Stimulated activated CD8-positive, alpha-beta memory T cell treated with anti-CD3 and anti-CD28 coated beads, Interleukin-4, amount 100 ng/mL, for 24 hours (primary cell): ENCODE measurements at regions not wholly inside any gene's neighbourhood (a gene's known extent, or its start where the extent isn't known, plus 50 kb on each side); places are given as distances from the start of the nearest gene placed in this dataset.
"Not testable (repeated sequence)": the region's sequence is repeated elsewhere in the genome, so short reads cannot be mapped to it uniquely, and the experiment has no call there.

Experiments used
- DNase-seq: peaks from one replicate; pipeline ENCODE4 v3.0.0-alpha.2; 2020; ENCODE audit warnings: low read depth

- DNase-seq: no peak
Measured at GRCh38 chr14:57150449-57150848, 118.3 kb downstream of the EXOC5 start.

DNA sequence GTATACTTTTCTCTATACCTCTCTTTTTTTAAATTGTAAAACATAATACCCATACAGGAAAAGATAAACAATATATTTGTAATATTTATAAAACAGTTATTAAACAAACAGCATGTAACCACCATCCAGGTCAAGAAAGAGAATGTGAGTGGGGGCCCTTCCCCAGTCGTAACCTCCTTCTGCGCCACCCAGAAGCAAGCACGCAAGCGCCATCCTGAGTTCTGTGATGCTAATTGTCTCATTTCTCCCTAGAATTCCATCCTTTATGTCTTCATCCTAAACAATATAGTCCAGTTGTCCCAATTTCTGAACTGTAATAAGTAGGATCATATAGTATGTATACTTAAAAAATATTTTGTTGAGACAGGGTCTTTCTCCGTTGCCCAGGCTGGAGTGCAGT is 129.5 kb downstream of the EXOC5 start:
- DNase-seq: no peak

DNA sequence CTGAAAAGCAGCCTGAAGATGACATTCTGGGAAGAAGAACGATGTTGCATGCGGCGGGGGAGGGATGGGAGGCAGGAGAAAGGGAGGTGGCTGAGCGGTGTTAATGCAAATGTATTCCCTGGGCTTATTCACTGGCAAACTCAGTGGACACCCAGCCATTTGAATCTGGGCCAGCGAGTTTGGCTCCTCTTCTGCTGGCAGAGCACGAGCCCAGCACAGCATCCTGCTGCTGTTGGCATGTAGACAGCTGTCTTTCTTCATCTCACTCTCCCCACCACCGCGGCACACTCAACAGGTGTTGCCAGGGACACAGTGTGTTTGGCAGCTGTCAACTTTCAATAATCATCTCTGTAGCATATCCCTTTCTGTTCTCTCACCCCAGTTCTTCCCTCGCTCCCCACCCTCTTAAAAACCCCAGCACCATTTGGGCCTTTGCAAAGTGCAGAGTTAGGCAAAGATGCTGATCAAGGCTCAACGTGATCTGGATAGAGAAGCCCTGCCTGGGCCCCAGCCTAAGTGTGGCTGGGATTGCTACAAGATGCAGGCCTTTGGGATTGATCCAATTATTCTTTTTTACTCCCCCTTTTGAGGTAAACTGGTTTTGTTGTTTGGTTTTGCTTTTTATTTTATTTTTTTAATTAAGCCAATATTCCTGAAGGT is 131.9 kb downstream of the EXOC5 start:
- no peak for DNase-seq

DNA sequence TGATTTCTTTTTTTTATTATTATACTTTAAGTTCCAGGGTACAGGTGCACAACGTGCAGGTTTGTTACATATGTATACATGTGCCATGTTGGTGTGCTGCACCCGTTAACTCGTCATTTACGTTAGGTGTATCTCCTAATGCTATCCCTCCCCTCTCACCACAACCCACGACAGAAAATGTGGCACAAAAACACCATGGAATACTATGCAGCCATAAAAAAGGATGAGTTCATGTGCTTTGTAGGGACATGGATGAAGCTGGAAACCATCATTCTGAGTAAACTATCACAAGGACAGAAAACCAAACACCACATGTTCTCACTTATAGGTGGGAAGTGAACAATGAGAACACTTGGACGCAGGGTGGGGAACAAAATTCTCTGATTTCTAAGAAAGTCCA is 140.9 kb downstream of the EXOC5 start:
- DNase-seq: not testable (repeated sequence)

DNA sequence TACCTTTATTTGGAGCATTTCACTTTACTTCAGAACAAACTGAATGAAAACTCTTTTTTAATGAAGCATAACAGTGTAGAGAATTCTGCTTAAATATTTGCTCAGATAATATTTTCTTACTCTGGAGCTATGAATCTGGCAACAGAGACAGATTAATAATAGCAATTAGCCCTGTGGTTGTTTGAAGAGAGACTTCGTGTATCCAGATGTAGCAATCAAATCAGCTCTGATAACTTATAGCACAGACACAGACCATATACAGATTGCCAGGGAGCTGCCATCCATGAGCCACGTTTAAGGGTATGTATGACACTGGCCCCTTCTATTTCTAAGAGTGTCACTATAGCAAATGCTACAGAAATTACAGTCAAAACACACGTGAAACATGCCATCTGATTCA is 146.6 kb downstream of the EXOC5 start:
- no peak for DNase-seq

- DNase-seq: not testable (repeated sequence)
Measured at GRCh38 chr14:57112072-57112807, 156.5 kb downstream of the EXOC5 start.

DNA sequence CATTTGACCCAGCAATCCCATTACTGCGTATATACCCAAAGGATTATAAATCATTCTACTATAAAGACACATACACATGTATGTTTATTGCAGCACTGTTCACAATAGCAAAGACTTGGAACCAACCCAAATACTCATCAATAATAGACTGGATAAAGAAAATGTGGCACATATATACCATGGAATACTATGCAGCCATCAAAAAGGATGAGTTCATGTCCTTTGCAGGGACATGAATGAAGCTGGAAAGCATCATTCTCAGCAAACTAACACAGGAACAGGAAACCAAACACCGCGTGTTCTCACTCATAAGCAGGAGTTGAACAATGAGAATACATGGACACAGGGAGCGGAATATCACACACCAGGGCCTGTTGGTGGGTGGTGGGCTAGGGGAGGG is 158.3 kb downstream of the EXOC5 start:
- not testable (repeated sequence) for DNase-seq

GRCh38 chr14:57091030-57091608 is 177.6 kb downstream of the EXOC5 start:
- no peak for DNase-seq

DNA sequence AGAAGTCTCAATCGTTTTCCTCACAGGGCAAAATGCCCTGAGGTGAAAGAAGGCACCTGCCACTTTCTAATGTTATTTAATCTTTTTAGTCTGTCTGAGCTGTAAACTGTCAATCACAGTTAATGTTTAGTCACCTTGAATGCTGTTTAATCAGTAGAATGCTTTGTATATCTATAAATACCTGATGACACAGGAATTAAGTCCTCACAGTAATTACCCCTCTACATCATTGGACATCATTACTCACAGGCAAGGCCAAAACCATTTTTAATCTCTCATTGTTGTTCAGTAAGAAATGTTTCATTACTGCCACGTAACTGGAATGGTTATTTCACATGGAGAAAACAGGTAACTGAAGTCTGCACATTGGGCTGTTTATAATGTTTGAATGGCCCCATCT is 178.8 kb downstream of the EXOC5 start:
- no peak for DNase-seq

DNA sequence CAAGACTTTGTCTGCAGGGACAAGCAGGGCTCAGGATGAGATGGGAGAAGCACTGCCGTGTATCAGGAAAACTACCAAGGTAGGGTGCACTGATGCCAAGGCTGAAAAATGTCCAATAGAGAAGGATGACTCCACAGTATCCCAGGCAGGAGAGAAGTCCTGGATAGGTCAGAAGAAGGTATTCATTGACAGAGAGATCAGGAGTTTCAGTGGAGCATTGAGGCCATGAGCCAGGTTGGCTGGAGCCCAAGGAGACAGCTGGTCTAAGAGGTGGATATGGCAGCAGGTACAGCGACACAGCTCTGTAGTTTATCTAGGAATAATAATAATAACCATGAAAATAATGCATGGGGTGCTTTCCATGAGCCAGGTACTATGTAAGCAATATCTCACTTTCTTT is 180.9 kb downstream of the EXOC5 start:
- no peak for DNase-seq

GRCh38 chr14:57086271-57087162 is 182.2 kb downstream of the EXOC5 start:
- no peak for DNase-seq

- no peak for DNase-seq
Measured at GRCh38 chr14:57085801-57086200, 182.9 kb downstream of the EXOC5 start.

DNA sequence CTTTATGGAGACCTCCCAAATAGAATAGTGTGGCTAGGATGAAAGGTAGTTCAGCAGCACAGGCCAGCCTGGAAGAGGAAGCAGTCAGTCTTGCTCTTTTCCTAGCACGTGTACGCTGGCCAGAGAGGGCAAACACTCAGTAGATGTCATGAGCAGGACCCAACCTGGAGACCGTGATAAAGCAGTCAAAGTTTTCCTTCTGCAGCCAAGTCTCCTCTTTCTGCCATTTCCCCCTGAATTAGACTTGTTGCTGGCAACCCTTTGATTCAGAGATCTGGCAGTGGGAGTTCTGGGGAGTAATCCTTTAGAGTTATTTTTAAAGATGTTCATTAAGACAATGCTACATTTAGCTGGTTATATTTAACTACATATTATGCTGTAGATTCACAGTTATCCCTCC is 183.7 kb downstream of the EXOC5 start:
- DNase-seq: no peak

- DNase-seq: no peak
Measured at GRCh38 chr14:57080691-57081090, 188.0 kb downstream of the EXOC5 start.

DNA sequence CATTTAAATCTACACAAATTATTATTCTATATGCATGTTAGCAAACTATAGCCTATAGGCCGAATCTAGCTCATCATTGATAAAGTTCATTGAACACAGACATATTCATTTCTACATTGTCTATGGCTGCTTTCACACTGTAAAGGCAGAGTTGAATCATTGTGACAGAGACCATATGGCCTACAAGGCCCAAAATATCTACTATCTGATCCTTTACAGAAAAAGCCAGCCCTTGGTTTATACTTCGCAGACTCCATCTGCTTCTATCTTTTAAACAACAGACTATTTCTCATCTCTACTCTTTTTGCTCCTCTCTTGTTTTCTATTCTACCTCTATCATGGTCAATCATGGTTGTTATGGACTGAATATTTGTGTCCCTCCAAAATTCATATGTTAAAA is 190.7 kb downstream of the EXOC5 start:
- DNase-seq: no peak

- DNase-seq: no peak
Measured at GRCh38 chr14:57073986-57074385, 194.7 kb downstream of the EXOC5 start.

DNA sequence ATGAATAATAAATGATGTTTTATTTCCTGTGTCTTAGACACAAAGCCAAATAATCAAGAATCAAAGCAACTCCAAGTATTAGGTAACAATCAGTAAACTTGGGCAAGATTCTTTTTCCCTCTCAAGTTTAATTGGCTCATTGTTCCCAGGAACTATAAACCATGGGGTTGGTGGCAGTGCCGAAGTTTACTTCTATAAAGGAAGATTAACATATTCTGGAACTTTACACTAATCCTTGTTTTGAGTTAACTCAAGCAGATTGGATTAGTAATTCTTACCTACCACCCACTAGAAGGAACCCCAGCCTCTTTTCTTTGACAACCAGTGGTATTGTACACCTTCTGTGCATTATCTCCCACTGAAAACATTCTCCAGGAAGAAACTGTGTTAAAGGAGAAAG is 197.1 kb downstream of the EXOC5 start:
- DNase-seq: no peak

DNA sequence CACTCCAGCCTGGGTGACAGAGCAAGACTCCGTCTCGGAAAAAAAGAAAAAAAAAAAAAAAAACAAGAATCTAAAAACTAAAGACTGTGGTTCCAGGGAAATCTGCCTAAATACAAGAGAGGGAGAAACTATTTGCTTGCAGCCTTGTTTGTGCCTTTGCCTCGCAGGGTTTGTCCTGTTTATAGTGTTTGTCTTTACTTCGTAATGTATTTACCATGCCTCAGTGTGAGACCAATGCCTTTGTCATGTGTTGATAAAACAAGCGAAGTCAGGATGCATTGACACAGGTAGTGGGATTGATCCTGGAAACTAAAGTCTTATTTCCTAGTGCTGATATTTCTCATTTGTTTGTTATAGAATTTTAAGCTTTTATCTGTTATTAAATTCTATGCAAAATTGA is 199.0 kb downstream of the EXOC5 start:
- DNase-seq: no peak

- no peak for DNase-seq
Measured at GRCh38 chr14:57068511-57068910, 200.2 kb downstream of the EXOC5 start.

DNA sequence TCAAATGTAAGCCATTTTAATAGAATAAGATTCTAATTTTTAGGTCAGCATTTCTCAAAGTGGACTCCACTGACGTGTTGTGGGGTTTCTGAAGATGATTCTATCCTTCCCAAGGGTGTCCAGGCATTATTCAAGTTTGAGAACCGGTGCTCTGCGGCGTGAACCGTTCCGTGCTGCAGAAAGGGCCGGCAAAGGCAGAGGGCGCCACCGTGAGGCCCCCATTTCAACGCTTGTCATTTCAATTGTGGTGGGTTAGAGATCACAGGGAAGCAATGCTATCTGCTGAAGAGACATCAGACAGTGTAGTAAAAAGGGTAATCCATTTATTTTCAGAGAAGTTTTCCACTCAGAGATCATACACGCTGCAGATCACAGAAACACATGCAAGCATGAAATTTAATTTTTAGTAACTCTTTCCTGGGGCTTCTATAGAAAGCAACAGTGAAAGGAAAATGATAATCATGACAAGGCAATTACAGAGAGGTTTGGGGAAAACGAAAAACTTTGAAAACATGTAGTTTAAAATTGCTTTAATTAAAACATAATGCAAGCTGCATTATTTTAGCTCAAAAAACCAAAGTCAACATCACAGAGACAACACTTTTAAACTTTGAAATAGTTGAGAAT is 201.7 kb downstream of the EXOC5 start:
- DNase-seq: peak; percentile 15

DNA sequence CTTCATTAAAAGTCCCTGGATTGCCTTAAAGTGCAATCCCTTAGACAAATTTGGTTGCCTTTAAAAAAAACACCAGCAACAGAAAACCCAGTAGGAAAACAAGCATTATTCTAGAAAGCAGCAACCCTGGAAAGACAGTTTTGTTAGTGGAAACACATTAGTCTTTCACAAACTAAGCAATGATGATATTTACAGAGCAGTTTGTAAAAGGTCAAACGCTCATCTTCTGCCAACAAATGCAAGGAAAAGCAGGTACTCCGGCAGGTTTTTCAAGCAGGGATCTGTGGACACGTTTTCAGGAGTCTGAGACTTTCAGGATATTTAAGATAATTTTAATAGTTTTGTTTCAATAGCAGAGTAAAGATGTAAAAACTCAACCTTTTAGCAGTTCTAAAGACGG is 202.2 kb downstream of the EXOC5 start:
- no peak for DNase-seq
